ENCODE measurements at regions not wholly inside any gene's neighbourhood (a gene's known extent, or its start where the extent isn't known, plus 50 kb on each side); places are given as distances from the start of the nearest gene placed in this dataset.

- intact Hi-C loops (cut with DNase I), result no loop called here
- TF ChIP-seq, protein P1, sequence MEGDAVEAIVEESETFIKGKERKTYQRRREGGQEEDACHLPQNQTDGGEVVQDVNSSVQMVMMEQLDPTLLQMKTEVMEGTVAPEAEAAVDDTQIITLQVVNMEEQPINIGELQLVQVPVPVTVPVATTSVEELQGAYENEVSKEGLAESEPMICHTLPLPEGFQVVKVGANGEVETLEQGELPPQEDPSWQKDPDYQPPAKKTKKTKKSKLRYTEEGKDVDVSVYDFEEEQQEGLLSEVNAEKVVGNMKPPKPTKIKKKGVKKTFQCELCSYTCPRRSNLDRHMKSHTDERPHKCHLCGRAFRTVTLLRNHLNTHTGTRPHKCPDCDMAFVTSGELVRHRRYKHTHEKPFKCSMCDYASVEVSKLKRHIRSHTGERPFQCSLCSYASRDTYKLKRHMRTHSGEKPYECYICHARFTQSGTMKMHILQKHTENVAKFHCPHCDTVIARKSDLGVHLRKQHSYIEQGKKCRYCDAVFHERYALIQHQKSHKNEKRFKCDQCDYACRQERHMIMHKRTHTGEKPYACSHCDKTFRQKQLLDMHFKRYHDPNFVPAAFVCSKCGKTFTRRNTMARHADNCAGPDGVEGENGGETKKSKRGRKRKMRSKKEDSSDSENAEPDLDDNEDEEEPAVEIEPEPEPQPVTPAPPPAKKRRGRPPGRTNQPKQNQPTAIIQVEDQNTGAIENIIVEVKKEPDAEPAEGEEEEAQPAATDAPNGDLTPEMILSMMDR (IDR thresholded peaks at IDR 0.05), result no peak
- no peak for TF ChIP-seq POLR2A (IDR thresholded peaks at IDR 0.05)
- Histone ChIP-seq H3K4me3 (no peak overlapping the region), H3K27me3 (no peaks in the 10 kb centered on the region), H3K4me1 (no peaks in the 10 kb centered on the region), H3K9me3 (no peaks in the 10 kb centered on the region), H3K36me3 (no peaks in the 10 kb centered on the region), H3K27ac (no peak overlapping the region)
- ATAC-seq (no peak), DNase-seq (no peak)
- WGBS (ENCODE audit: insufficient coverage, low coverage, low lambda C conversion rate, missing lambda C conversion rate), result 65% methylated on average over 1 of the region's 1 CpG
Observed at GRCh38 chr4:131296192-131296591, 1852.9 kb upstream of the PCDH10 start.

DNA sequence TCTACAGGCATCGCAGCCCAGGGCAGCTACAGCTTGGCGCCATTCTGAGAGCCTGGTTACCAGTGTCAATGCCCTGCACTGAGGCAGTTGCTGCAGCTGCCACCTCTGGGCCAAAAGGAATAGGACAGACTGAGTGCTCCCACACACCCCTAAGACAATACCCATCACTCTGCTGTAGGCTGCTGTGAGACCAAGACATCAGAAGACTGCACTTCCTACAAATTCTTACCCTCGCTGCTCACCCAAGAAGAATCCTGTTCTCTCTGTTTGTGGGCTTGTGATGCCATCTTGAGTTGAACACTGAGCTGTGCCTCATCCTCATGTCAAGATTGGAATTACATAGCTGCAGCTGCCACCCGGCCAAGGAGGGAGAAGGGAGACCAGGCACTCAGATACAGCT lies 1847.0 kb upstream of the PCDH10 start:
- Histone ChIP-seq H3K4me1 (no peaks in the 10 kb centered on the region), H3K27ac (no peak overlapping the region), H3K36me3 (no peaks in the 10 kb centered on the region), H3K4me3 (no peak overlapping the region), H3K9me3 (no peaks in the 10 kb centered on the region), H3K27me3 (no peaks in the 10 kb centered on the region)
- no CpG with 5 or more reads among the region's 4 CpGs for WGBS (ENCODE audit: insufficient coverage, low coverage, low lambda C conversion rate, missing lambda C conversion rate)
- TF ChIP-seq POLR2A (IDR thresholded peaks at IDR 0.05), result no peak
- TF ChIP-seq, protein P1 (IDR thresholded peaks at IDR 0.05), result no peak
- no peak for DNase-seq
- intact Hi-C loops (cut with DNase I), result no loop called here
- no peak for ATAC-seq

- no peak for DNase-seq
- intact Hi-C loops (cut with DNase I), result no loop called here
- Histone ChIP-seq H3K4me3 (no peak overlapping the region), H3K27ac (no peak overlapping the region), H3K4me1 (no peaks in the 10 kb centered on the region), H3K27me3 (no peaks in the 10 kb centered on the region), H3K36me3 (no peaks in the 10 kb centered on the region), H3K9me3 (no peaks in the 10 kb centered on the region)
- 78% methylated on average over 2 of the region's 2 CpGs for WGBS (ENCODE audit: insufficient coverage, low coverage, low lambda C conversion rate, missing lambda C conversion rate)
- TF ChIP-seq POLR2A (IDR thresholded peaks at IDR 0.05), result no peak
- TF ChIP-seq, protein P1 (IDR thresholded peaks at IDR 0.05), result no peak
- ATAC-seq, result no peak
Observed at GRCh38 chr4:131304686-131305085, 1844.4 kb upstream of the PCDH10 start.

DNA sequence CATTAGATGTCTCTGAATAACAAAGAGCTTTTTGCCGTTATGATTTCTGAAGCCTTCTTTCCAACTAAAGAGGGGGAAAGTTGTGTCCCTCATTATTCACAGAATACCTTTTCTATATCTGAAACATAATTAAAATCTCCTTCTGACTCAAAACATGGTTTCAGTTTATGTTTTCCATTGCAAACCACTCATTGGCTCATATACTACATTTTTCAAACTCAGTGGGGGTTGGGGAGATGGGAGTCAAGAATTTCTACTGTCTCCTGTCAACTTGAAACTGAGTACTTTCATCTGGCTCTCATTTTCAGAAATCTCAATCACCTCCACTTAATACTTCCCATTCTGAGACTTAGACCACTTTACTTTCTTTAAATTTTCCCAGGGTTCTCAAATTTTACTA lies 1839.5 kb upstream of the PCDH10 start:
- Histone ChIP-seq H3K27ac (no peak overlapping the region), H3K4me1 (no peaks in the 10 kb centered on the region), H3K36me3 (no peaks in the 10 kb centered on the region), H3K27me3 (no peaks in the 10 kb centered on the region), H3K9me3 (no peaks in the 10 kb centered on the region), H3K4me3 (no peak overlapping the region)
- 53% methylated on average over 1 of the region's 1 CpG for WGBS (ENCODE audit: insufficient coverage, low coverage, low lambda C conversion rate, missing lambda C conversion rate)
- no peak for ATAC-seq
- intact Hi-C loops (cut with DNase I), result no loop called here
- TF ChIP-seq, protein P1 (IDR thresholded peaks at IDR 0.05), result no peak
- TF ChIP-seq POLR2A (IDR thresholded peaks at IDR 0.05), result no peak
- no peak for DNase-seq

- 53% methylated on average over 3 of the region's 3 CpGs for whole genome bisulfite sequencing (ENCODE audit: insufficient coverage, low coverage, low lambda C conversion rate, missing lambda C conversion rate)
- Histone ChIP-seq H3K4me1 (no peaks in the 10 kb centered on the region), H3K36me3 (no peaks in the 10 kb centered on the region), H3K27me3 (no peaks in the 10 kb centered on the region), H3K27ac (no peak overlapping the region), H3K9me3 (no peaks in the 10 kb centered on the region), H3K4me3 (no peak overlapping the region)
- TF ChIP-seq, protein P1 (IDR thresholded peaks at IDR 0.05), result no peak
- TF ChIP-seq POLR2A (IDR thresholded peaks at IDR 0.05), result no peak
- DNase-seq (no peak), ATAC-seq (no peak)
- intact Hi-C loops (cut with DNase I), result no loop called here
Observed at GRCh38 chr4:131316086-131316485, 1833.0 kb upstream of the PCDH10 start.

All from right lobe of liver (tissue), 6 donors.